ENCODE measurements at regions not wholly inside any gene's neighbourhood (a gene's known extent, or its start where the extent isn't known, plus 50 kb on each side); places are given as distances from the start of the nearest gene placed in this dataset.

- TF ChIP-seq CTCF (IDR thresholded peaks at IDR 0.05; ENCODE audit: insufficient read depth, low read depth, low read length) (no peak), EZH2 (IDR thresholded peaks at IDR 0.05; ENCODE audit: insufficient read depth, low read length) (no peak)
These were observed 65.3 kb upstream of the CCSER1 start for GRCh38 chr4:90061881-90062280.

Measured in astrocyte (in vitro differentiated cells and primary cell).